GM13977 (cell line): ENCODE measurements at regions not wholly inside any gene's neighbourhood (a gene's known extent, or its start where the extent isn't known, plus 50 kb on each side); places are given as distances from the start of the nearest gene placed in this dataset.

ENCODE experiments used
- DNase-seq: peaks from one replicate; pipeline ENCODE4 v3.0.0; 2012; ENCODE audit warnings: low spot score
- in situ Hi-C: fragments of 300-500 bp; cut with MboI; formaldehyde crosslinking; loops from one replicate; pipeline ENCODE4 v1.12.0; 2022; ENCODE audit warnings: low sequenced_read_pairs, low pct_unique_long_range_greater_than_20kb, mixed read lengths, inconsistent platforms; ENCODE audit not compliant: unreplicated experiment
- TF ChIP-seq, protein P1 (sequence below): IDR thresholded peaks from 2 replicates; pipeline ENCODE4 v1.5.1; 2012; ENCODE audit warnings: mild to moderate bottlenecking, control low read depth; ENCODE audit not compliant: insufficient read depth; ENCODE audit errors: extremely low read depth, missing control alignments

DNA sequence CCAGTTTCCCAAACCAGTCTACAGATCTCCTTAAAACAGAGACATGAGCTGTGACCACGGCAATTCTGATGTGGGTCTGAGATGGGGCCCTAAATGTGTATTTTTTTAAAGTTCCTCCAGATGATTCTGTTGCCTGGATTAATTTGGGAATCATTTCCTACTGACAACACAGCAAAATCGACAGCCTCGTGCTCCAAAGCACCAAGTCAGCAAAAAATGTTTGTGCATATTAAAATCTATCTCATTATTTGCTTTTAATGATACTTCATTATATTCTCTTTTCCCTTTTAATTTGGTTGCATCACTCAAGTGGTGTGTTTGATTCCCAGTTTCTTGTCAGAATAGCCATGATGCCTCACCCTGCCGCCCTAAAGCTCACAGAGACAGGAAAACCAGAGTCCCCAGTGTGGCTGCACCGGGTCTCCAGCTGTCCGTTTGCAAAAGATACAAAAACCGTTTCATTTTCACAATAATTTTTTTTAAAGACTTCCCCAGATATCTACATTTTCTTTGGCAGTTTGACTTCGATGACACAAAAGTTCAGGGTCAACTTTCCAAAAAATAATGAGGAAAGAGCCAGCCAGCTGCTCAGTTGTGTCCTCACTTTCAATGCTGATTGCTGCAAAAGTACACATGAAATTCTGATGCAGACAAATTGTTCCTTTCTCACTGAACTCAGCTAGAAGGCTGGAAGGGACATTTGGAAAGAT lies 443.2 kb upstream of the ID2 start:
- in situ Hi-C loops: no loop called here
- TF ChIP-seq, protein P1, sequence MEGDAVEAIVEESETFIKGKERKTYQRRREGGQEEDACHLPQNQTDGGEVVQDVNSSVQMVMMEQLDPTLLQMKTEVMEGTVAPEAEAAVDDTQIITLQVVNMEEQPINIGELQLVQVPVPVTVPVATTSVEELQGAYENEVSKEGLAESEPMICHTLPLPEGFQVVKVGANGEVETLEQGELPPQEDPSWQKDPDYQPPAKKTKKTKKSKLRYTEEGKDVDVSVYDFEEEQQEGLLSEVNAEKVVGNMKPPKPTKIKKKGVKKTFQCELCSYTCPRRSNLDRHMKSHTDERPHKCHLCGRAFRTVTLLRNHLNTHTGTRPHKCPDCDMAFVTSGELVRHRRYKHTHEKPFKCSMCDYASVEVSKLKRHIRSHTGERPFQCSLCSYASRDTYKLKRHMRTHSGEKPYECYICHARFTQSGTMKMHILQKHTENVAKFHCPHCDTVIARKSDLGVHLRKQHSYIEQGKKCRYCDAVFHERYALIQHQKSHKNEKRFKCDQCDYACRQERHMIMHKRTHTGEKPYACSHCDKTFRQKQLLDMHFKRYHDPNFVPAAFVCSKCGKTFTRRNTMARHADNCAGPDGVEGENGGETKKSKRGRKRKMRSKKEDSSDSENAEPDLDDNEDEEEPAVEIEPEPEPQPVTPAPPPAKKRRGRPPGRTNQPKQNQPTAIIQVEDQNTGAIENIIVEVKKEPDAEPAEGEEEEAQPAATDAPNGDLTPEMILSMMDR: no peak
- DNase-seq: no peak

DNA sequence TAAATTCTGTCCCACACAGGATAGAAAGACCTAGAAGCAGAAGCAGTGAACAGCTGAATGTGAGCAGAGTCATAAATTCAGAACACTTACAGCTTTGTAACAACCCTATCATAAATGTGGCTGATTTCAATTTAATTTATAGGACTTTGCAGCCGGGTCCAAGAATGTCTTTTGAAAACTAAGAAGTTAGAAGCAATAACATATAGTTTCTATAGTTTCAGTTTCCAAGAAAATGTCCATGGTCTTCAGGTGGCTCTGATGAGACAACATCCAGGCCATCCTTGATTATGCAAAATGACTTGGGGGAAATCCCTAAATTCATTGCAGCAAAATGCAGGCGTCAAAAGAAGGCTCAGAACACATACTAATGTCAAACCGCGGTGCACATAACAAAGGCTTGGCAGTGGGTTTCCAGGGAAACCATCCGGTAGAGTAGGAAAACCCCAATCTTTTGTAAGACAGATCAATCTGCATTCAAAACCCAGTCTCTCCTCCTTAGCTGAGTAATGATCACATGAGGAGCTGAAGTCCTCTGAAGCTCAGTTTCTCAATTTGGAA lies 442.2 kb upstream of the ID2 start:
- in situ Hi-C loops: no loop called here
- DNase-seq: no peak
- TF ChIP-seq, protein P1: no peak

DNA sequence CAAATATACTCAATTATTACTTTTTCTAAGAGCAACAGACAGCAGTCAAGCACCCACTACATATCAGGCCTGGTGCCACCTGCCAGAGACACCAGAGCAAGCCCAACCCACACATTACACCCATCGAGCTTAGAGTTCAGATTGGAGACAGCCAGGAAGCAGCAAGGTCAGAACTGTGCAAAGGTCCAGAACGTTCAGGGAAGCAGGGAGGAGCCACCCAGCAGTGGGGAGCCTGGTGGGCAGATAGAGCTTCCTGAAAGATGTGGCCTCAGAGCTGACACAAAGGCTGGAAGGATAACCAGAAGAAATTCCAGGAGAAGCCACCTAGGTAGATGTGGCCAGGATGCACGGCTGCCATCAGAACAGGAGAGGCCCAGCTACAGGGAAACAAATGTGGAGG lies 440.5 kb upstream of the ID2 start:
- in situ Hi-C loops: no loop called here
- TF ChIP-seq, protein P1: no peak
- DNase-seq: no peak

DNA sequence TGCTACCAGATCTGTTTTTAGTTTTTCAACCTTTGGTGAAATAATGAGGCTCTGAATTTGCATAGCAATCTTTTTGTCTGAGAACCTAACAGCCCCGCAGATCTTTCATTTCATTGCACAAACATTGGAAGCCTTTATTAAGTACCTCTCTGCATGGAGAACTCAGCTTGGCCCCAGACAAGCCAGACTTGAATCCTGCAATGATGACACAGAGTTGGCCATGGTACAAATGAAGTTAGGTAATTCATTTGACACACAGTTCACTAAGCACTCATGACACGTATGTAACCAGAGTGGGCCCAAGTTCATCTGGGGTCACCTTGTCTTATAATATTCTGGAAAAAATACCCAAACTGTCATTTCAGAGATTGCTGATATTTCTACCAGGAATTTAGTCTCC lies 439.1 kb upstream of the ID2 start:
- in situ Hi-C loops: no loop called here

DNA sequence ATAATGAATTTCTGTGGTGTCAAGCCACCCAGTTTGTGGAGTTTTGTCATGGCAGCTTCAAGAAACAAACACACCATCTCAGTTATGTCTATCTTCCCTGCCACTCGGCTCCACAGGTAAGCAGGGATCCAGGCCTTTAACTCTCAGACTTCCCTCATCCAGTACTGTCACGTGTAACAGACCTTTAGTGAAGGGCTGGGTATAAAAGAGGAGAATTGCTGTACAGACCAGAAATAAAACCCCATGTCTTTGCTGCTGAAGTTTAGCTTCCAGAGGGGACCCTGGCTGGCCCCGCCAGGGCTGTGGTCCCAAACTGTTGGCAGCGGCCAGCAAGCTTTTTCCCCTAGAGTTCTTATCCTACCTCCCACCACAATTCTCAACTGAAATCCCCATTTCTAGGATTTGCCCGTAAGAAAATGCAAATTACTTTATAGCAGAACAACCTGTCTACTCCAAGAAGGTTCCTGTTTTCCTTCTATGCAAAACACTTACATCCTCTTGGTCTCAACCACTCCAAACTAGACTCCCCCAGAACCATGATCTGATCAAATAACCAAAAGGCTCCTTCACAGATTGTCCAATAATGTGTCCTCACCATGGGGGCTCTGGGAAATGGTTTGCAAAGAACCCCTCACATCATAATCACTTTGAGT lies 438.0 kb upstream of the ID2 start:
- TF ChIP-seq, protein P1: no peak
- no peak for DNase-seq
- in situ Hi-C loops: no loop called here

More for the DNA sequence above, 439.1 kb upstream of the ID2 start:
- TF ChIP-seq, protein P1: no peak
- no peak for DNase-seq

DNA sequence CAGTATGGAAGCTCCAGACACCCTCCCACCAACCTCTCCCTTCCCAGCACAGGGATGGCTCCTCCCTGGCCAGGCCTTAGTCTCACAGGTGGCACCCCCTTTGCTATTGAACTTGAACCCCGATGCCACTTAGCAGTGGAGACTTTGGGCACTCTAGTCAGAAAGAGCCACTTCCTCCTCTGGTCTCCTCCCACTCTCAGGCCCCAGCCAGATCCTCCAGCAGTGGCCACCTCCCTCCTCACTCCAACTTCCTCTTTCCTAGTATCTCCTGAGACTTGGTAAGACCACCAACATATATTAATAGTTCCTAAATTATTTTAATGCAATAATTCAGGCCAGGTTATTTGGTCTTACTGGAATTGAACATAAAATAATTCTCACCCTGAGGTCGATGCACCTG lies 437.2 kb upstream of the ID2 start:
- no peak for DNase-seq
- TF ChIP-seq, protein P1: no peak
- in situ Hi-C loops: no loop called here
